MCF 10A (cell line): ENCODE measurements at regions not wholly inside any gene's neighbourhood (a gene's known extent, or its start where the extent isn't known, plus 50 kb on each side); places are given as distances from the start of the nearest gene placed in this dataset.

Source experiments
- BruUV-seq: library from RNA; stranded (reverse); fragments of 400-500 nt; replicated peaks from 2 replicates; lab custom pipeline; 2021; lab: Mats Ljungman, UMichigan
- CTCF ChIA-PET: fragments of 300-600 bp; sonication (Branson Sonifier 250); formaldehyde crosslinking; extraction: SDS; loops from one replicate; lab custom pipeline; 2021; ENCODE audit warnings: antibody characterized with exemption, inconsistent platforms; lab: Yijun Ruan, JAX
- POLR2A ChIA-PET: fragments of 300-600, 350-650 bp; sonication (Branson Sonifier 250); formaldehyde crosslinking; extraction: SDS; loops from one replicate; lab custom pipeline; 2020; ENCODE audit warnings: antibody characterized with exemption, inconsistent platforms; lab: Yijun Ruan, JAX
- DNase-seq: peaks from one replicate; pipeline ENCODE4 v3.0.0-alpha.2; 2018; ENCODE audit not compliant: unreplicated experiment
- H3K27ac Mint-ChIP-seq: one replicate; pipeline ENCODE4 v1.8.0; 2022; ENCODE audit warnings: mild to moderate bottlenecking, low read depth, mixed read lengths; ENCODE audit not compliant: unreplicated experiment
- H3K27me3 Mint-ChIP-seq: one replicate; pipeline ENCODE4 v1.8.0; 2022; ENCODE audit warnings: mixed read lengths; ENCODE audit not compliant: insufficient read depth, unreplicated experiment
- H3K36me3 Mint-ChIP-seq: one replicate; pipeline ENCODE4 v1.8.0; 2022; ENCODE audit warnings: mild to moderate bottlenecking, moderate library complexity, mixed read lengths; ENCODE audit not compliant: insufficient read depth, unreplicated experiment
- H3K4me1 Mint-ChIP-seq: one replicate; pipeline ENCODE4 v1.8.0; 2022; ENCODE audit warnings: mixed read lengths; ENCODE audit not compliant: insufficient read depth, unreplicated experiment
- H3K4me3 Mint-ChIP-seq: one replicate; pipeline ENCODE4 v1.8.0; 2022; ENCODE audit warnings: mild to moderate bottlenecking, moderate library complexity, mixed read lengths; ENCODE audit not compliant: unreplicated experiment
- H3K9me3 Mint-ChIP-seq: one replicate; pipeline ENCODE4 v1.8.0; 2022; ENCODE audit warnings: mixed read lengths; ENCODE audit not compliant: unreplicated experiment
- intact Hi-C: fragments of 100-400 bp; cut with micrococcal nuclease; formaldehyde crosslinking; loops from 2 replicates; pipeline ENCODE4 v1.14.1; 2022
- TF ChIP-seq, protein P1 (sequence below): fragments of 200-600 bp; IDR thresholded peaks from one replicate; pipeline ENCODE4 v1.8.0; 2022; ENCODE audit warnings: antibody characterized with exemption, mild to moderate bottlenecking; ENCODE audit not compliant: unreplicated experiment

DNA sequence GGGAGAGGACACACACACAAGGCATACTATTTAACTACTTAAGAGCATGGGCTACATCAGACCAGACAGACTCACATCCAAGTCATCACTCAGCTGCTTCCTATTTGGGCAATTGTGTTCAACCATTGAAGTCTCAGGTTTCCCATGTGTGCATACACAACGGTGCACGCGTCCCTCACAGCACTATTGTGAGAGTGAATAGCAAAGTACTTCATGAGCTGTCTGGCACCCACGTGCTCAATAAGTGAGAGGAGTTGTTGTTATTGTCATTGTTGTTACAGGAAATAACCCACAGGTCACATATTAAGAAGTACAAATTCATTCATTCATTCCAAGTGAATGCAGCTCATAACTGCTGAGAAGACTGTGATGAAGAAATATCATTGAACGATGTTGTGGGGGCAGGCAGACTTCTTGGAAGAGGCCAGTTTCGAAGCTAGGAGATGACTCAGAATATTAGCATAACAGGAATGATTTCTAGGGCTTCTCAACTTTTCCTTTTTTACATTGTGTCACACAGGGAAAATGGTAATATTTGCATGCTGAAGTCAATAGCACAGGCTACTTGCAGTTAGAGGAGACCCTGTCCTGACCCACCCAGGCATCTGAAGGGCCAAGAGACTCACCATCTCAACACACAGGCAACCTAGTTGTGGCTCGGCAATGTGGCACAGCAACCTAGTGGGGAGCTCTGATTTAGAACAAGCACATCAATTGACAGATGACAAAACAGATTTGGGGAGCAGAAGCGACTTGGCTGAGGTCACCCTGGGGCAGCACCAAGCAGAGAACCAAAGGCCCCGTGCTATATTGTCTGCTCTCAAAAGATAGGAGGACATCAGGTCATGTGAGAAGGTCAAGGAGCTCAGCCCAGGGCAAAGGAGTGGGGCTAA lies 606.0 kb downstream of the BUD13 start:
- no peak for DNase-seq
- H3K4me1 Mint-ChIP-seq = no peaks in the 10 kb centered on the region
- CTCF ChIA-PET = no interaction called here
- no peak overlapping the region for H3K4me3 Mint-ChIP-seq
- H3K36me3 Mint-ChIP-seq = peaks cover 7% of the 10 kb centered on the region
- H3K9me3 Mint-ChIP-seq = peaks cover 50% of the 10 kb centered on the region
- H3K27me3 Mint-ChIP-seq = no peaks in the 10 kb centered on the region
- no peak overlapping the region for H3K27ac Mint-ChIP-seq
- POLR2A ChIA-PET = interaction anchor here (0.6 kb wide), 1 partner anchor 565 kb away, joined by 4 read pairs; no protein-coding TSS in a partner anchor
- TF ChIP-seq, protein P1, sequence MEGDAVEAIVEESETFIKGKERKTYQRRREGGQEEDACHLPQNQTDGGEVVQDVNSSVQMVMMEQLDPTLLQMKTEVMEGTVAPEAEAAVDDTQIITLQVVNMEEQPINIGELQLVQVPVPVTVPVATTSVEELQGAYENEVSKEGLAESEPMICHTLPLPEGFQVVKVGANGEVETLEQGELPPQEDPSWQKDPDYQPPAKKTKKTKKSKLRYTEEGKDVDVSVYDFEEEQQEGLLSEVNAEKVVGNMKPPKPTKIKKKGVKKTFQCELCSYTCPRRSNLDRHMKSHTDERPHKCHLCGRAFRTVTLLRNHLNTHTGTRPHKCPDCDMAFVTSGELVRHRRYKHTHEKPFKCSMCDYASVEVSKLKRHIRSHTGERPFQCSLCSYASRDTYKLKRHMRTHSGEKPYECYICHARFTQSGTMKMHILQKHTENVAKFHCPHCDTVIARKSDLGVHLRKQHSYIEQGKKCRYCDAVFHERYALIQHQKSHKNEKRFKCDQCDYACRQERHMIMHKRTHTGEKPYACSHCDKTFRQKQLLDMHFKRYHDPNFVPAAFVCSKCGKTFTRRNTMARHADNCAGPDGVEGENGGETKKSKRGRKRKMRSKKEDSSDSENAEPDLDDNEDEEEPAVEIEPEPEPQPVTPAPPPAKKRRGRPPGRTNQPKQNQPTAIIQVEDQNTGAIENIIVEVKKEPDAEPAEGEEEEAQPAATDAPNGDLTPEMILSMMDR = no peak
- no TSS peak for BruUV-seq
- intact Hi-C loops = no loop called here

DNA sequence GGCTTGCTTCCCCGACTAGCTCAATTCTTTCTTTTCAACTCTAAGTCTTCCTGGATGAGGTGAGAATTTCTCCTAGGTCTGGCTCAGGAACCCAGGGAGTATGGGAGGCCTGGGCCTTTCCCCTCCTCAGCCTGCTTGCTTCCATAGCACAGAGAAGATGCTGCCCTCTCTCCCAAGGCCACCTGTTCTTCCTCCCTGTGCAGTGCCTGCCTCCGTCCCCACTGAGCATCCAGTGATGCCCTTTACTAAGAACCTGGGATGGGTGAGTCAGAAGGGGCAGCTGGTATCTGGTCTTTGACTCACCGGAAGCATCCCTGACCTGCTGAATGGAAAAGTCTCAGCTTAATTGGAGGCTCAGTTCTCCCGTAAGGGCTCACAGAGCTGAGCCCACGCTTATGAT lies 607.9 kb downstream of the BUD13 start:
- TF ChIP-seq, protein P1 = no peak
- ChIA-PET CTCF (no interaction called here), POLR2A (no interaction called here)
- no peak overlapping the region for H3K27ac Mint-ChIP-seq
- H3K9me3 Mint-ChIP-seq = peaks cover 54% of the 10 kb centered on the region
- H3K36me3 Mint-ChIP-seq = peaks cover 7% of the 10 kb centered on the region
- H3K27me3 Mint-ChIP-seq = no peaks in the 10 kb centered on the region
- DNase-seq = no peak
- intact Hi-C loops = no loop called here
- no TSS peak for BruUV-seq
- H3K4me1 Mint-ChIP-seq = no peaks in the 10 kb centered on the region
- no peak overlapping the region for H3K4me3 Mint-ChIP-seq

DNA sequence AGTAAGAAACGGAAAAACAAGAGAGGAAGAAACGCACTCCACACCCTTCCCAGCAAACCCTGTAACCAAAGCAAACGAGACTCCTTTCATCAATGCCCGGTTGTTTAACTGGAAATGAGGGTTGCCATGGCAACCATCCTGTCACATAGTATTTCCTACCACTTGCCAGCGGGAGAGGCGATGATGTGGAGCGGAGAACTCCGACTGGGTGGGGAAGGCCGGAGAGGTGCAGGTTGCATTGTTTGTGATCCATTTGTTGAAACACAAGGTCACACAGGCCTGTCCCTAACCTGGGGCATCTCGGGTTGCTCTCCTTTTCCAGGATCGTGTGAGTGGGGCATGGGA lies 609.9 kb downstream of the BUD13 start:
- no peaks in the 10 kb centered on the region for H3K27me3 Mint-ChIP-seq
- TF ChIP-seq, protein P1 = no peak
- peaks cover 7% of the 10 kb centered on the region for H3K36me3 Mint-ChIP-seq
- no peak overlapping the region for H3K4me3 Mint-ChIP-seq
- DNase-seq = no peak
- no TSS peak for BruUV-seq
- H3K9me3 Mint-ChIP-seq = peaks cover 51% of the 10 kb centered on the region
- ChIA-PET POLR2A (no interaction called here), CTCF (no interaction called here)
- intact Hi-C loops = no loop called here
- H3K4me1 Mint-ChIP-seq = no peaks in the 10 kb centered on the region
- H3K27ac Mint-ChIP-seq = no peak overlapping the region

- peaks cover 52% of the 10 kb centered on the region for H3K9me3 Mint-ChIP-seq
- intact Hi-C loops = no loop called here
- ChIA-PET CTCF (no interaction called here), POLR2A (no interaction called here)
- DNase-seq = no peak
- H3K27me3 Mint-ChIP-seq = no peaks in the 10 kb centered on the region
- no peak overlapping the region for H3K4me3 Mint-ChIP-seq
- no peak overlapping the region for H3K27ac Mint-ChIP-seq
- no TSS peak for BruUV-seq
- TF ChIP-seq, protein P1 = no peak
- peaks cover 7% of the 10 kb centered on the region for H3K36me3 Mint-ChIP-seq
- H3K4me1 Mint-ChIP-seq = no peaks in the 10 kb centered on the region
Observed at GRCh38 chr11:116162086-116162885, 610.5 kb downstream of the BUD13 start.
